ENCODE measurements at regions not wholly inside any gene's neighbourhood (a gene's known extent, or its start where the extent isn't known, plus 50 kb on each side); places are given as distances from the start of the nearest gene placed in this dataset.

DNA sequence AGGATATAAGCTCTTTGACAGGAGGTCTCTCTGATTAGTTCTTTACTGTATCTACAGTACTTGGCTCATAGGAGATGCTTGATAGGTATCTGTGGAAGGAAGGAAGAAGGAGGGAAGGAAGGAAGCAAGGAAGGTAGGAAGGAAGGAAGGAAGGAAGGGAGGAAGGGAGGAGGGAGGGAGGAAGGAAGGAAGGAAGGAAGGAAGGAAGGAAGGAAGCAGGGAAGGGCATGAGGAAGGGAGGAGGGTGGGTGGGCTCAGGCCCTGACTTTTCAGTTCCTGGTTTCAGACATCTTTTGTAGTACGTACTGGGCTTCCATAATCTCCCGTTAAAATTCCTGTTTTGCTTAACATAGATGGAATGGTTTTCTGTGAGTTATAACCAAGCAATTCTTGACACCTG lies 175.0 kb upstream of the NUDT4 start:
- TF ChIP-seq CTCF (IDR thresholded peaks at IDR 0.05) (no peak), POLR2A (IDR thresholded peaks at IDR 0.05) (no peak)

Measured in Peyer's patch (tissue), 4 donors.